ENCODE measurements at regions not wholly inside any gene's neighbourhood (a gene's known extent, or its start where the extent isn't known, plus 50 kb on each side); places are given as distances from the start of the nearest gene placed in this dataset.

DNA sequence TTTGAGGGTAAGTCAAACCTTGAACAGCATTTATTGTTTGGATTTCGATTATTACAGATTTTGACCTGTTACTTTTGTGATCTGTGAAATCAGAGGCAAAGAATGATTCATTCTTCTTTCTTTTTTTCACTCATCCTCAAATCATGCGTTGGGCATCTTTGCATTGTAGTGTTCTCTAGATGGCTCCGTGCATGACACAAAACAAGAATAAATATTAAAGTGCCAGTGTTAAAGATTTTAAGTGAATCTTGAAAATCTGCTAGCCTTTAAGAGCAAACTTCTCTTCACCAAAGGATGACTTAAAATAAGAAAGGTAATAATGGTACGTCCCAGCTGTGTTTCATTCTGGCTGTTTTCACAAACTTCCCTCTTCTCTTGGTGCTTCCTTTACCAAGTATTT, 361.9 kb upstream of the SMARCA2 start:
- no peak for DNase-seq
- Histone ChIP-seq H3K9me3 (replicated peaks in 1 of 2; ENCODE audit: control insufficient read depth in 1 of 2, insufficient read depth in 1 of 2, low read length in 2 of 2) (no peaks in the 10 kb centered on the region), H3K27me3 (ENCODE audit: control insufficient read depth in 2 of 2, insufficient read depth in 2 of 2, low read length in 2 of 2) (no peaks in the 10 kb centered on the region), H3K36me3 (replicated peaks in 1 of 2; ENCODE audit: control insufficient read depth in 1 of 2, insufficient read depth in 2 of 2, low read length in 2 of 2) (no peaks in the 10 kb centered on the region), H3K4me3 (replicated peaks in 1 of 3; ENCODE audit: low read depth in 2 of 3, low read length in 3 of 3) (no peak overlapping the region), H3K4me1 (ENCODE audit: control insufficient read depth in 1 of 2, insufficient read depth in 2 of 2, low read length in 2 of 2) (no peaks in the 10 kb centered on the region), H3K27ac (ENCODE audit: low read depth in 1 of 2, low read length in 2 of 2) (no peak overlapping the region), H3K79me2 (ENCODE audit: insufficient read depth, low read length) (no peaks in the 10 kb centered on the region), H4K20me1 (ENCODE audit: insufficient read depth, low read length) (no peaks in the 10 kb centered on the region), H3K4me2 (replicated peaks; ENCODE audit: extremely low read depth, low read length, poor library complexity, severe bottlenecking) (no peak overlapping the region), H2AFZ (ENCODE audit: insufficient read depth, low read depth, low read length, poor library complexity, severe bottlenecking) (no peak overlapping the region), H3K9ac (ENCODE audit: insufficient read depth, low read length, poor library complexity, severe bottlenecking) (no peak overlapping the region)
- no peaks in the 10 kb centered on the region for H3K36me3 Mint-ChIP-seq
- no CpG with 5 or more reads among the region's 4 CpGs for WGBS (ENCODE audit: insufficient coverage)
- TF ChIP-seq, protein P1, sequence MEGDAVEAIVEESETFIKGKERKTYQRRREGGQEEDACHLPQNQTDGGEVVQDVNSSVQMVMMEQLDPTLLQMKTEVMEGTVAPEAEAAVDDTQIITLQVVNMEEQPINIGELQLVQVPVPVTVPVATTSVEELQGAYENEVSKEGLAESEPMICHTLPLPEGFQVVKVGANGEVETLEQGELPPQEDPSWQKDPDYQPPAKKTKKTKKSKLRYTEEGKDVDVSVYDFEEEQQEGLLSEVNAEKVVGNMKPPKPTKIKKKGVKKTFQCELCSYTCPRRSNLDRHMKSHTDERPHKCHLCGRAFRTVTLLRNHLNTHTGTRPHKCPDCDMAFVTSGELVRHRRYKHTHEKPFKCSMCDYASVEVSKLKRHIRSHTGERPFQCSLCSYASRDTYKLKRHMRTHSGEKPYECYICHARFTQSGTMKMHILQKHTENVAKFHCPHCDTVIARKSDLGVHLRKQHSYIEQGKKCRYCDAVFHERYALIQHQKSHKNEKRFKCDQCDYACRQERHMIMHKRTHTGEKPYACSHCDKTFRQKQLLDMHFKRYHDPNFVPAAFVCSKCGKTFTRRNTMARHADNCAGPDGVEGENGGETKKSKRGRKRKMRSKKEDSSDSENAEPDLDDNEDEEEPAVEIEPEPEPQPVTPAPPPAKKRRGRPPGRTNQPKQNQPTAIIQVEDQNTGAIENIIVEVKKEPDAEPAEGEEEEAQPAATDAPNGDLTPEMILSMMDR (IDR thresholded peaks at IDR 0.05) = no peak
- no peaks in the 10 kb centered on the region for H3K27me3 Mint-ChIP-seq (ENCODE audit: low read depth in 3 of 3)
- H3K4me1 Mint-ChIP-seq = no peaks in the 10 kb centered on the region
- intact Hi-C loops (cut with micrococcal nuclease) = no loop called here
- peaks cover 0 to 8% (median 0%) of the 10 kb centered on the region in 7 donors for H3K9me3 Mint-ChIP-seq
- no peak overlapping the region for H3K27ac Mint-ChIP-seq
- H3K4me3 Mint-ChIP-seq = no peak overlapping the region

GRCh38 chr9:1658661-1659362, 356.3 kb upstream of the SMARCA2 start:
- no peak overlapping the region for H3K27ac ChIP-seq (ENCODE audit: low read depth in 1 of 2, low read length in 2 of 2)
- no peaks in the 10 kb centered on the region for H3K27me3 ChIP-seq (ENCODE audit: control insufficient read depth in 2 of 2, insufficient read depth in 2 of 2, low read length in 2 of 2)
- no peaks in the 10 kb centered on the region for H3K4me1 Mint-ChIP-seq
- no peak overlapping the region for H3K4me3 ChIP-seq (replicated peaks in 1 of 3; ENCODE audit: low read depth in 2 of 3, low read length in 3 of 3)
- intact Hi-C loops (cut with micrococcal nuclease) = no loop called here
- TF ChIP-seq, protein P1 (IDR thresholded peaks at IDR 0.05) = no peak
- peaks cover 0 to 1% (median 0%) of the 10 kb centered on the region in 3 donors for H3K27me3 Mint-ChIP-seq (ENCODE audit: low read depth in 3 of 3)
- no peaks in the 10 kb centered on the region for H3K36me3 Mint-ChIP-seq
- DNase-seq = no peak
- H3K4me2 ChIP-seq (replicated peaks; ENCODE audit: extremely low read depth, low read length, poor library complexity, severe bottlenecking) = no peak overlapping the region
- no peak overlapping the region for H2AFZ ChIP-seq (ENCODE audit: insufficient read depth, low read depth, low read length, poor library complexity, severe bottlenecking)
- H3K4me1 ChIP-seq (ENCODE audit: control insufficient read depth in 1 of 2, insufficient read depth in 2 of 2, low read length in 2 of 2) = no peaks in the 10 kb centered on the region
- peaks cover 7 to 16% of the 10 kb centered on the region in 2 donors for H3K9me3 ChIP-seq (replicated peaks in 1 of 2; ENCODE audit: control insufficient read depth in 1 of 2, insufficient read depth in 1 of 2, low read length in 2 of 2)
- H3K36me3 ChIP-seq (replicated peaks in 1 of 2; ENCODE audit: control insufficient read depth in 1 of 2, insufficient read depth in 2 of 2, low read length in 2 of 2) = no peaks in the 10 kb centered on the region
- H3K9ac ChIP-seq (ENCODE audit: insufficient read depth, low read length, poor library complexity, severe bottlenecking) = no peak overlapping the region
- WGBS (ENCODE audit: insufficient coverage) = no CpG with 5 or more reads among the region's 4 CpGs
- no peaks in the 10 kb centered on the region for H3K79me2 ChIP-seq (ENCODE audit: insufficient read depth, low read length)
- no peaks in the 10 kb centered on the region for H4K20me1 ChIP-seq (ENCODE audit: insufficient read depth, low read length)
- no peak overlapping the region for H3K4me3 Mint-ChIP-seq
- H3K9me3 Mint-ChIP-seq = peaks cover 0 to 15% (median 5%) of the 10 kb centered on the region in 7 donors
- no peak overlapping the region for H3K27ac Mint-ChIP-seq

Measured in CD14-positive monocyte (primary cell).